RPMI8226 (cell line): ENCODE measurements at regions not wholly inside any gene's neighbourhood (a gene's known extent, or its start where the extent isn't known, plus 50 kb on each side); places are given as distances from the start of the nearest gene placed in this dataset.

Experiments used
- DNase-seq: peaks from one replicate; pipeline ENCODE4 v3.0.0-alpha.2; 2015

DNA sequence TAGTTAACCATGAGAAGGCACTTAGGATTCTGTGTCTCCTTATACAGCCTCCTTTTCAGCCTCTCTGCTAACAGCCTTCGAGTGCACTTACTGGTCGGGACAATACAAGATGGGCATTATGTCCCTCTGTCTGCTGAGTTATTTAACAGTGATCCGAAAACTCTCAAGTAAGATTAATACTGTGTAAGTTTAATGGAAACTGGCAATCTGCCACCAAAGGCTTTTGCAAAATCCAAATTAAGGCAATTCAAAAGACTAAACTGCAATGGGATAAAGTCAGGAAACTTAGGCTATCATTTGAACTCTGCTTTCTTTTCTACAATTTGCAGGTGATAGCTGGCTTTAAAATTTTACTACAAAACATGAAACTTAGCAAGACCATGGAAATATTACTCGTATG is 477.8 kb downstream of the TFEC start:
- DNase-seq: no peak

DNA sequence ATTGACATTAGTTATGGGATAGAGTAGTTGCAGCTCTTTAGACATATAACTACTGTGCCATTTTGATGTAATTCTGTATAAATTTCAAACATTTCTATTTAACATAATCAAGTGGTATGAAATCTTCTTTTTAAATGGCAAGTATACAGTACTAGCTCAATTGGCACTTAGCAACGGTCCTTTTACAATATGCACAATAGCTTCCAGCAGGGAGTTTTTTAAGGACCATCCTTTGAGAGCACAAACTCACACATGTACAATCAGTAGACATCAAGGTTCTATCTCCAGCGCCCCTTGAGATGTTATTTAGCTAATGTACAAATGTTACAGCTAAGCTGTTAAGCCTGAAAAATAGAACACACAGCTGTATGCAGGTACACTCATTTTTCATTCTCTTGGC is 480.7 kb downstream of the TFEC start:
- DNase-seq: no peak

DNA sequence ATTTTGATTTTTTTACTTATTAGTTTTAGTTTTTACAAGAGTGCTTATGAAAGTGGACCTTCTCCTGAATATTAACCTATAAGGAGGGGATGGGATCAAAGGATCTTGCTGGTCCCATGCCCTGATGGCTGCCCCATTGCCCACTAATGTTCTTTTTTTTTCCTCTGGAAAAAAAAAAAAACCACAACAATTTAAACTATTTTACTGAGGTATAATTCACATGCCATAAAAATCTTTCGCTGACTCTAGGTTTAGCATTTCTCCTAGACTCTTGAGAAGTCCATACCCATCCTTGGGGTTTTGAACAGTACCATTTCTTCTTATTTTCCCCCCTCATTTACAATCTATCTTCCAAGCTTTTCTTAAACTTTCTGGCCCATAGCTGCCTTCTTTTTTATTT is 481.8 kb downstream of the TFEC start:
- no peak for DNase-seq

DNA sequence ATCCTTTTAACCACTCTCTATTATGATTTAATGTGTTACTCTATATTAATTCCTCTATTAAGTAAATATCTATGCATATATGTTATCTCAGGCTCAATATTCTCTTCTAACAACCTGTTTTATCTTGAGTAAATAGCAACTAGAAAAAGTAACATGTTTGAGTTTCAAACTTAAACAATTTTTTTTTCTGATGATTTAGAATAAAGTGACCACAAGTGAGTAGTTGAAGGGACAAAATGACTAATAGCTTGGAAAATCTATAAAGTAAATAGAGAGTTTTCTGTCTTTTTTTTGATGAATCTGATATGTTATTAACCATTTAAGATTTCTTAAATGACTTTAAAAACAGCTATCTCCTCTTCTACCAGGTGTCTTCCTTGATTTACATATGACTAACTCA is 483.8 kb downstream of the TFEC start:
- no peak for DNase-seq

DNA sequence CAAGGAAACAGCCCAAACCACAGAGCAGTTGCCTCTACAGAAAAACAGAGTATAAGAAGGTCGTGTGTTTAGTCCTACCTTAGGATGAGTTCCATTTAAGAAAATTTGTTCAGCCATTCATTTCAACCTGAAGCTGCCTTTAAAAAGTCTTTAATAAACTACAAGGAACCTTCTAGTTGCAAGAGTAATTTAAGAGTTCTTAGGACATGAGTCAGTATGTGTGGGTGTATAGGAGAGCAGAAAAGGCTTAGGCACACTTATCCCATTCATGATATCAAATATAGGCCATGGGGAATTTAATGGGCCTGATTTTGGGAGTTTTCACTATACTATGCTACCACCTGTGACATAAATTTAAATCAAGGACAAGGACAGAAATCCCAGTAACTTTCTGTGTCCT is 496.8 kb downstream of the TFEC start:
- DNase-seq: no peak

DNA sequence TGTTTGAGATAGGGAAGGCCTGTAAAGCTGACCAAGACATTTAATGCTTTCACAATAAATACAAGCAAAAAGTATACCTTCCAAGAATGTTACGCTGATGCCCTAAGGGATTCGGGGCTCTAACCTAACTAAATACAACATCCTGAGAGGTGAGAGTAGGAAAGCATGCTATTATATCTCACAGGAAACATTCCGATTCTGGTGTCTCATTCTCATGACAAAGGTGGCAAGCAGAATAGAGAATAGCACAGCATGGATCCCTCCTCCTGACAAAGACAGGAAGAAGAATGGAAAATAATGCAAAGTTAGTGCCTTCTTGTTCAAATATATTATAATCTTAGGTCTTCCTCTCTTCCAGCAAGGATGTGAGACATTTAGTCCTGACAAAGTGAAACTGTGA is 504.3 kb downstream of the TFEC start:
- no peak for DNase-seq

DNA sequence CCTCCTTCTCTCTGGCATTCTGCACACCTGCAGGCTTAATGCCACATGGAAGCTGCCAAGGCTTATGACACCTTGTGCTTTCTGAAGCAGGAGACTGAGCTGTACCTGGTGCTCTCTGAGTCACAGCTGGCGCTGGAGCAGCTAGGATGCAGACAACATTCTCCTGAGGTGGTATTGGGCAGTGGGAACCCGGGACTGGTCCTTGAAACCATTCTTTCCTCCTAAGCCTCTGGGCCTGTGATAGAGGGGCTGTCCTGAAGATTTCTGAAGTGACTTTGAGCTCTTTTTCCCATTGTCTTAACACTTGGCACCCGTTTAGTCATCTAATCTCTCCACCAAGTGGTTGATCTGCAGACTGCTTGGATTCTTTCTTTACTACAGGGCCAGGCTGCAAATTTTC is 508.4 kb downstream of the TFEC start:
- DNase-seq: no peak

DNA sequence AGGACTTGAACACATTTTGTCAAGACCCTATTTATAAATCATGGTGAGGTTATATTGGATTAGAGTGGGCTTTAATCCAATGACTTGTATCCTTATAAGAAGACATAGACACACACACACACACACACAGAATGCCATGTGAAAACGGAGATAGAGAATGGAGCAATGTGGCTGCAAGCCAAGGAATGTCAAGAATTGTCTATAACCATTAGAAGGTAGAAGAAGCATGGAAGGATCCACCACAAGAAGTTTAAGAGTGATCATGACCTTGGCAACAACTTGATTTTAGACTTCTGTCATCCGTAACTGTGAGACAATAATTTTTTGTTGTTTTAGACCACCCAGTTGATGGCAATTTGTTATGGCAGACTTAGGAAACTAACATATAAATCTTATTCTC is 514.2 kb downstream of the TFEC start:
- DNase-seq: no peak

DNA sequence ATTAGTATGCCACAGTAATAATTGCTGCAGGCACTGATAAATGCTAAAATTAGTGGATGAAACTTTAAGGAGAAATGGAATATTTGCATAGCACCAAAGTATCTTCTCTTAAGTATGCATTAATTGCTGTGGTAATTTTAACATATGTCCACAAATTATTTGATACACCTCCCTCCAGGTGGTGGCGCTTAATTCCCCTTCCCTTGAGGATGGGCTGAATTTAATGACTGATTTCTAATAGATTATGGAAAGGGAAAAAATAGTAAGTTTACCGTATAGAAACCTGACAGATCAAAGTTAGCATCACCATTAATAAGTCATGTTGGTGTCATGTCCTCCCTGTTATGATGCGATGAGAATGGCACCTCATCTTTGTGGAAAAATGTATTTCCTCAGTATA is 519.2 kb downstream of the TFEC start:
- no peak for DNase-seq

DNA sequence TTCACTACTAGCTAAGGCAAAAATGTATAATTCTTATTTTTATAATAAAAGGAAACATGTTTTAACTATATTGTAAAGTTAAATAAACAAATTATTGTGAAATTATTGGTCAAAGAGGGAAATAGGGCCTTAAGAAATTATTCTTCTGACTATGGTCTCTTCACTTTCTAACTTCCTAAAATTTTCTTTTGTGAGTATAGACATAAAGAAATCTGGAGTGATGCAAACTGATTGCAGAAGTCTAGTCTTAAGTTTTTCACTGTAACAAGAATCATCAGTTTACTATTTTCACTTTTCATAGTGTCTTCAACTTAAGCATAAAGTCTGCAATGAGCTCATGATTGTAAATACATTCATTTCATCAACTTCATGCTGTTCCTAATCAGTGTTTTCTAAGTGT is 525.4 kb downstream of the TFEC start:
- no peak for DNase-seq

DNA sequence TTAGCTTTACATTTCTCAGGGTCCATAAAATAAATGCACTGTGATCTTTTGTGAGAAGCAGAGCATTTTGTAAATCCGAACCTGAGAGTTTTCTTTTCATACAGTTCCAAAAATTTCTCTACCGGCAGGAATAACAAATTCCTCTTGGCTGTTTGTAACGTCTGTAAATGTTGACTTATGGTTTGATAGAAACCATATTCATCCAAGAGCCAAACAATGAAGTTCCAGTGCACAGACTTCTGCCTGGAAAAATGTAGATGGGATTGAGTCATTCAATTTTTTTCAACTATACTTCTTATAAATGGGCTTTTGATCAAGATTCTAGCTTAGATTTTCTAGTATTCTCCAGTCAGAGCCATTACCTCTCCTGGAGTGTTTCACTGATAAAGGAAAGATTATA is 530.6 kb downstream of the TFEC start:
- no peak for DNase-seq

DNA sequence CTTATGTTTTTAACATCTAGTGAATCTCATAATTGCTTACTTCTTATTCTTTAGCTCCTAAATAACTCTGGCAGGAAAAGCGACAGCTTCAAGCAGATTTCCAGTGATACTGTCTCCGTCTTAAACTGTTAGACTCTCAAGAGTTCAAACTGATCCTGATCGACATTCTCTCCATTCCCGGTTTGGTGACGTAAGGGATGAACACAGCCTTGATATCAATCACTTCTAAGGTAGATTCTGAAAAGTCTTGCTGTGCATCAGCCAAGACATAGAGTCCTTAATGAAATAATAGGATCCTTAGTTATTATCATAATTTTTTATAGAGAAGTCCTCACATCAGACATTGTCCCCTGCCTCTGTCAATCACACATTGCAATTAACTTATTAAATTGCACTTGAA is 534.6 kb downstream of the TFEC start:
- no peak for DNase-seq

DNA sequence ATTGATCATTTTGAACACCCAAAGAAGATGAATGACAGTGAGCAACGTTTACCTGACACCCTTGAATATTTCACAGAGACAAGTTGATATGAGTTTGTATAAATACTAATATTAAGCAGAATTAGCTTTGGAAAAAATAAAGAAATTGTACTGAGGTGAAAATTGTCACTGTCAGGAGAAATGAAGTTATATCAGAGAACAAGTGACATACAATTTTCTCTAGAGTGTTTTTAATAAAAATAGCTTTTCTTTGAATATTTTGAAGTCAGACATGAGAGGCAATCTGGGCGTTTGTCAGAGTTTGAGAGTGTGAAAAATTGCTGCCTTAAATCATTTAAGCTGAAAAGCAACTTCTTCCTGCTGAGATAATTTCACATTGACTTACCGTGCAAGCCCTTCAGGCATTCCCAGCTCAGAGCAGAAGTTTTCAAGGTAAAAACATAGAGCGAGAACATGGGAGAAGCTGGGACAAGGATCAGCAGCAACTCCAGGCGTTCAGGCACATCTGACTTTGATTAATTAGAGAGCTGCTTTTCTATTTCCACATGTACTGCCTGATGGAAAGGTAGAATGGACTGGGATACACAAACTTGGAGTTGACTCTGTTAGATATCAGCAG is 535.9 kb downstream of the TFEC start:
- no peak for DNase-seq

DNA sequence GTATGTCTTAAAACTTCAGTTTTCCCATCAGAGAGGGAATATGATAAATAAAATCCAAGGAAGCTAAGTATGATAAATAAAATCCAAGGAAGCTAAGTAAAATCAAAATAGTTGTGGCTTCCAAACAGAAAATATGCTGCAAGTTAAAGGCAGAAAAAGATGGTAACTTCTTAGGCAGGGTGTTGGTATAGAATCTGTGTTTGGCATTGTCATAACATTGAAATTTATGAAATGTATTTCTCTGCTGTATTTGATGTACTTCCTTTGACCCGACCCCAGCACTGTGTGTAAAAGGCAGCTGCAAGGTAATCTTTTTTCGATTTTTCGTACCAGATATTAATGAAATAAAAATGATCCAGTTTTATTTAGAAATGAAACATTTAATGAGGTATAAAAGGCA is 537.2 kb downstream of the TFEC start:
- DNase-seq: no peak

DNA sequence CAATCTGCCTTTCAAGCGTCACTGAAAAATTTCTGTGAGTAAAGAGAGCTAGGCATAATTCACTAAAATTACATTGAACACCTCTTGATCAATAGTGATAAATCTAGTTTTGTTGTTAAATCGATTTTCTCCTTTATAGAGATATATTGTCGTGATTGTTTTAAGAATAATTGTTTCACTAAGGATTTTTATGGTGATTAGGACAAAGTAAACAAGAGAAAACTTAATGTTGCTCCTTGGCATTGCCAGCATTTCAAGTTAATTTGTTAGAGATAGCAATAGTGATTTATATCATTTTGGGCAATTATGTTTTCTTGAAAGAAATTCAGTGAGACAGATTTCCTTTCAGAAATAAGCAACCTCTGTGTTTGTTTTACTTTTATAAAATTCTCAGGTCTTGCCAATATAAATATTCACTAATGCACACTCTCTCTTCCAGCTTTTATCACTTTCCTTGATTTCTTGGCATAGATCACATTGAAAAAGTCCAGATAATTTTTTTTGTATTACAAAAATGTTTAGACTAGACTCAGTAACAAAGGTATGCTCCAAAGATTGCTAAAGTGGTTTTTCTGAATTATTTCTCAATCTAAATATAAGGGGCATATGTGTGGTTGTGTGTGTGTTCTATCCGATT is 538.7 kb downstream of the TFEC start:
- DNase-seq: no peak

DNA sequence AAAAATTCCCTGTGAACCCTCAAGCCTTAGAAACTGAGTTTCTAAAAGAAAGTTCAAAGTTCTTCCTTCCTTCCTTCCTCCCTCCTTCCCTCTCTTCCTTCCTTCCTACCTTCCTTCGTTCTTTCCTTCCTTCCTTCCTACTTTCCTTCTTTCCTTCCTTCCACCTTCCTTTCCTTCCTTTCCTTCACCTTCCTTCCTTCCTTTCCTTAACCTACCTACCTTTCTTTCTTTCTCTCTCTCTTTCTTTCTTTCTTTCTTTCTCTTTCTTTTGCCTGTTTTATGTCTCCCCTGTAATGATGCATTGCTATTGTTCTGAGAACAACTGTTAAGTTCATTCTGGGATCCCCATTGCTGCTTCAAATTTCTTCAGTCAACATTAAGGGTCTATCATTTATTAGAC is 551.1 kb downstream of the TFEC start:
- no peak for DNase-seq

DNA sequence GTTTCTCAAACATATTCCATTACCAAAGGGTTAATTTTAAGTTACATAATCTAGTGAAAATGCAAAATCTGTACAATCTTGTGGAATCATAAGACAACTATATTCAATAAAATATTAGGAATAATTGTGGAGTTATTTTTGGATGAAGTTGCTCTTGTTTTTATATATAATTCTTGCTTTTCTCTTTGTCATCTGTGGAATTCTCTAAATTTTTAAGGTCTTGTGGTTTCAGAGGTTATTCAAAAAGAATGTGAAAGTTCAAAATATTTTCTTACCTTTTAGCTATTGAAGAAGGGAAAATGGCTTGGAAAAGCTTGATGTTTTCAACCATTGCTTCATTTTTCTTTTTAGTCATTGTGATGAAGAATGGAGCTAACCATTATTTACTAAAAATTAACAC is 552.1 kb downstream of the TFEC start:
- DNase-seq: no peak

DNA sequence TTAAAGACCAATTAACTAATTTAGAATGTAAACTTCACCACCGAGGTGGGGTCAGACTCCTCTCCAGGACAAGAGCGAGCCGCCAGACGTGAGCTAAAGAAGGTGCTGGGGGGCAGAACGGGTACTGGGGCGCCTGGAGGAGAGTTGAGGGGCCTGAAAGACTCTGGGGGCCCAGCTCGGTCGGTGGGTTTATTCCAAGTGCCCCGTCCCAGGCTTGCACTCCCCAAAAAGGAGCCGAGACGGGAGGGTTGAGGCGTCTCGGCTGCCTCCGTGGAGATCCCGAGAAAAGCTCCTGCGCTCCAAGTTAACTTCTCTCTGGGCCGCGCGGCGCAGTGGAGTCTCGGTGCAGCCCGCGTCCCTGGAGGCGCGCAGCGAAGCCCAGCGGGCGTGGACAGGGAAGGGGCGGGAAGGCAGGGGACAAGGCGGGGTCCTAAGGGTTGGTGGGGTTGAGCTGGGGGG is 553.3 kb downstream of the TFEC start:
- no peak for DNase-seq

DNA sequence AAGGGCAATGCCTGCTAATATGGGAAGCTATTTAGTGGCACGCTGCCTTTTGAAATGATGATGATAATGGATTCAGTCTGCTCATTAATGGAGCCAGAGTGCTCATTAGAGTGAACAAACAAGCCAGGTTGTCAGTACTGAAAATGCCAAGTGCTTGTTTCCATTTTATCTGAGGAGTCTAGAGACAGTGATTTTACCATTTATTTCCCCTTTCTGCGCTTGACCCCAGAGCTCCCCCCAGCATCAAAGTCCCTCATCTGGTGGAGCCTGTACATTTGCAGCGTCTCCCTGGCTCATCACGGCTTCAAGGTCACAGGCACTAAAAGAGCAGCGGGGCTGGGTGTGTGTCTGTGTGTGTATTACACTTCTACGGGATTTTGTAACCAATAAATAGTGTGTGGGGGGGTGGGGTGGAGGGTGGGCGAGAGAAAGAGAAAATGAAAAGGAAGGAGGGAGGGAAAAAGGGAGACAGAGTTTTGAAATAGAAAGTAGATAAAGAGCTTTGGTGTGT is 553.8 kb downstream of the TFEC start:
- DNase-seq: no peak

DNA sequence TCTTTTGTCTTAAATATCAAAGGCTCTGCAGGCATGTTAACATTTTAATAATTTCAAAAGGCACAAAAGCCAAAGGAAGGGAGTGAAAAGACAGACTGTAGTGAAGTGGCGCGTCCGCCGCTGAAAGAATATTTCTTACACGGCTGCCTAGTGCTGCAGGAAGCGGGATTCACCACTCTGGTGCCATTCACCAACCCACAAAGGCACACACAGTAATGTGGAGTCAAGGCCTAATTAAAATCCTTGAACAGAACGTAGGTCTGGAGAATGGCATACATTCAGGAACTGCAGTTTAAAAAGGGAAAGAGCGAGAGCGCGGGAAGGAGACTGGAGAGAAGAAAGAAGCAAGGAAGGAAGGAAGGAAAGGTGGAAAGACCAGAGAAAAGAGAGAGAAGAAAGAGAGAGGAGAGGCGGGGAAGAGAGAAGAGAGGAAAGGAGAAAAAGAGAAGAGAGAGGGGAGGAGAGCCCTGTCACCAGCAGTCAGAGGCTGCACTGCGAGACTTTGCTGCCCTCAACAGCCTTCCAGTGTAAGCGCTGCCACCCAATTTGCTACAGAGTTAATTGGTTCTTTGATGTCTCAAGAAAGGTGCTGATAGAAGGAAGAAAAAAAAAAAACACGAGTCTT is 554.0 kb downstream of the MDFIC start:
- DNase-seq: peak; percentile 34

DNA sequence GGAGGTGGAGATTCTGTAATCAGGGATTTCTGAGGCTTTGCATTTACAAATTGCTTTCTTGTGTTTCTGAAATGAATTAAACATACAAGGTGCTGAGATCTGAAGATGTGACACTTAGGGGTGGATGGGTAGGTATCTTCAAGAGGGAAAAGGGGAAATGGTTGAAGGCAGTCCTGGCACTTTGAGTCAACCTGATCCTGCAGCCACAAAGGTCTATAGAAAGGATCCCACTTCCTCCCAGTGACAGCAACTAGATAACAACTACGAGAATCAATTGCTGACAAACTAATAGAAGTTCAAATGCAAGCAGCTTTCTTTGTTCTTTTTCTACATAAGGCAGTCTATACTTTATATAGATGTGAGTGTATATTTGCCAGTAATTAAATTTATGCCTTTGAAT is 553.3 kb downstream of the MDFIC start:
- no peak for DNase-seq

DNA sequence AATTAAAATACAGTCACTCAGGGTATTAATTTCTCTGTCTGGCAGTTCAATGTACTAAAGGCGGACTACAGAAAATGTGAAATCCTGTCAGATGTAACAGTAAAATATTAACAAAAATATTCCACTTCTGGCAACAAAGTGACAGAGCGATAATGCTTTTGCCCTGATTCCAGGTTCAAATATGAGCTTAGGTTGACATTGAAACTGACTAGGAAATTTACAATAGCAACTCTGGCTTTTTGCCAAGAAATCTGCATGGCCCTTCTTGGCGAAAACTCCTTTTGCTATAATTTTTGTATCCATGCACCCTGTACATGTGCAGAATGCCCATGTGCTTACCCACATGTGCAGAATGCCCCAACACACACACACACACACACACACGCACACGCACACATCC is 552.2 kb downstream of the MDFIC start:
- DNase-seq: no peak

DNA sequence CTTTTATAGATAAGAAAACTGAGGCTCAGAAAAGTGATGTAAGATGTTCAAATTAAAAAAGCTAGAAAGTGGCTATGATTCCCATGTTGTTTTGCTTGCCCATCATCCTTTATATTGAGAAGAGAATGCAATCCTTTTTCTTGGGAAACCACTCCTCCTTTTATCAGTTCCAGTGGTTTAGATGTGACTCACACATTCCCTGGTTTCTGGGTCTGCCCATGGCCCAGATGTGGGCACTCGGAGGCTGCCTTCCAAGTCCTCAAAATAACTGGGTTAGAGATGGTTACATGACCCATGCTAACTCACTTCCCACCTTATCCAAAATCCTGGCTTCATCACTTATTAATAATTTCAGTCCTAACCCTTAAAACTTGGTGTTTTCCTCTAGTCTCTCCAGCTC is 550.0 kb downstream of the MDFIC start:
- no peak for DNase-seq

DNA sequence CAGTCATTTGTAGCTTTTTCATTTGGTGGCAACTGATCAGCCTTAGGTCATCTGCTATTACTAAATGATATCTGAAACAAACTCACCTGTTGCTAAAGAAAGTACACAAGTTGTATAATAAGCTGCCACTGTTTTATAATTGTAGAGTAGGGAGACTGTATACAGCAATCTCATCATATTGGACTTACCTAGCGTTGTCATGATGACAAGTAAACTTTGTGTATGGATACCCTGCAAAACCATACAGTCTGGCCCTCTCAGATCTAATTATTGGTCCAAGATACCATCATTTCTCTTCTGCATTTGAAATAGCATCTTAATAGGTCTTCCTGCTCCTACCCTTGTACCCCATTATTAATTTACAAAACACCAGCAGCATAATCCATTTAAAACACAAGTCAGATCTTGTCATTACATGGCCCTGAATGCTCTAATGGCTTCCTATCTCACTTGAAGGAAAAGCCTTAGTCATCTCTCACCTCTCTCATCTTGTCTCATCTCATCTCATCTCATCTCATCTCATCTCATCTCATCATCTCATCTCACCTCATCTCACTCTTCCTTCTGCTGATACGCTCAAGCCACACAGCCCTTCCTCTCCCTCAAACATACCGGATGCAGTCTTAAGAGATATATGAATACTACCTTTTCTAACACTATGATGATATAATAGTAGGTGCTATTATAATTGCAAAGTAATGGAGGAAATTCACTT is 540.6 kb downstream of the MDFIC start:
- no peak for DNase-seq
